ENCODE measurements at regions not wholly inside any gene's neighbourhood (a gene's known extent, or its start where the extent isn't known, plus 50 kb on each side); places are given as distances from the start of the nearest gene placed in this dataset.

DNA sequence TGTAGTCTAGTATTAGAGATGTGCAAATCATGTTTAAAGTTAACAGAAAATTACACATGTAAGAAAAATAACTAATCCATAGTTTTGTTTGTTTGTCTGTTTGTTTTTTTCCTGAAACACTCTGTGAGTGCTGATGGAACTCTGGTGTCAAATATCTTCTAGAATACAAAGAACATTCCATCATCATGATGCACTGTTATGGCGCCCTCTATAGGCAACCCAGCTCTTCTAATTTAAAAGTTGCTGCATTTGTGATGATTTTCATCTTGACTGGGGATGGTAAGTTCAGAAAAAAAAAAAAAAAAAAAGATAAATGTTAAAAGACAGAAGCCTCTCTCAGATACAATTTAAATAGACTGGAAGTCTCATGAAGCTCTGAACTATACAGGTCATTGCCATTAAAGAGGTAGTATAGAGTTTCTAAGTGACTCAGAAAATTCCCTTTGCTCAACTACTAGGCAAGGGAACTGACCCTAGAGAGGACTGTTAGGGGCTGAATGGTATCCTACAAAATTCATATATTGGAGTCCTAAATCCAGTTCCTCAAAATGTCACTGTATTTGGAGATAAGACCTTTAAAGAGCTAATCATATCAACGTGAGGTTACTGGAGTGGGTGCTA, 597.2 kb upstream of the ANO3 start:
- Histone ChIP-seq H3K27ac (no peak overlapping the region), H3K36me3 (no peaks in the 10 kb centered on the region), H3K4me3 (no peak overlapping the region), H3K27me3 (replicated peaks; ENCODE audit: insufficient read depth) (no peaks in the 10 kb centered on the region), H3K4me1 (replicated peaks) (no peaks in the 10 kb centered on the region), H3K9me3 (no peaks in the 10 kb centered on the region)
- no peak for DNase-seq (ENCODE audit: low spot score)
- TF ChIP-seq CTCF (IDR thresholded peaks at IDR 0.05) (no peak), POLR2A (IDR thresholded peaks at IDR 0.05) (no peak), POLR2AphosphoS5 (IDR thresholded peaks at IDR 0.05) (no peak)
- 18% methylated on average over 2 of the region's 2 CpGs for WGBS
- intact Hi-C loops (cut with DNase I), result no loop called here

DNA sequence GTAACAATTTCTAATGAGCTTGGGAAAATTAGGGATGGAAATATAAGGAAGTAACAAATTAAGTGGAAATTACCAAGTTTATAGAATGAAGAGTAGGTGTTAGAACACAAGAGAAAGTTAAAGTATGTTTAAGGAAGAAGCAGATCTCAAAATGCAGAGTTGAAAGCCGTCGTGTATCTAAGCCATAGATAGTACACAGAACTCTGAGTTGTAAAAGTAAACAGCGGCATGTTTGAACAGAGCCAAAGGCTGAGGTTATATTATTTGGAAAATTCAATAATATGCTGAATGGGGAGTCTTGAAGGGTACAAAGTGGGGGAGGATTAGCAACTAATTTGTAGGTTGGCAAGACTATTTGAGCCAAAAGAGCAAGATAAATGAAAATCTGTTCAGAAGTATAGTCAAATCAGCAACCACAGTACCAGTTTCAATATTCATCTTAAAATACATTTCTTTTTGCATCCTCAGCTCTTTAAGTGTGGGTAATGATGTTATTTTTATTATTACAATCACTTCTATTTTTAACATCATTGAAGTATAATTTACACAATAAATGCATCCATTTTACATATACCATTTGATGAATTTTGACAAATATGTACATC, 594.8 kb upstream of the ANO3 start:
- WGBS, result 34% methylated on average over 3 of the region's 3 CpGs
- no peaks in the 10 kb centered on the region for H3K9me3 ChIP-seq
- no peaks in the 10 kb centered on the region for H3K27me3 ChIP-seq (replicated peaks; ENCODE audit: insufficient read depth)
- DNase-seq (ENCODE audit: low spot score), result no peak
- no peak for TF ChIP-seq POLR2AphosphoS5 (IDR thresholded peaks at IDR 0.05)
- no peak for TF ChIP-seq CTCF (IDR thresholded peaks at IDR 0.05)
- TF ChIP-seq POLR2A (IDR thresholded peaks at IDR 0.05), result no peak
- intact Hi-C loops (cut with DNase I), result no loop called here
- H3K4me1 ChIP-seq (replicated peaks), result no peaks in the 10 kb centered on the region
- H3K36me3 ChIP-seq, result no peaks in the 10 kb centered on the region
- no peak overlapping the region for H3K4me3 ChIP-seq
- H3K27ac ChIP-seq, result no peak overlapping the region

GRCh38 chr11:25741886-25742285, 590.0 kb upstream of the ANO3 start:
- Histone ChIP-seq H3K27me3 (replicated peaks; ENCODE audit: insufficient read depth) (no peaks in the 10 kb centered on the region), H3K27ac (no peak overlapping the region), H3K36me3 (no peaks in the 10 kb centered on the region), H3K4me3 (no peak overlapping the region), H3K9me3 (no peaks in the 10 kb centered on the region), H3K4me1 (replicated peaks) (no peaks in the 10 kb centered on the region)
- WGBS, result 0% methylated on average over 1 of the region's 1 CpG
- no peak for DNase-seq (ENCODE audit: low spot score)
- intact Hi-C loops (cut with DNase I), result no loop called here
- TF ChIP-seq POLR2AphosphoS5 (IDR thresholded peaks at IDR 0.05), result no peak
- no peak for TF ChIP-seq CTCF (IDR thresholded peaks at IDR 0.05)
- TF ChIP-seq POLR2A (IDR thresholded peaks at IDR 0.05), result no peak

- no peaks in the 10 kb centered on the region for H3K27me3 ChIP-seq (replicated peaks; ENCODE audit: insufficient read depth)
- H3K4me1 ChIP-seq (replicated peaks), result no peaks in the 10 kb centered on the region
- no peak for DNase-seq (ENCODE audit: low spot score)
- no peak overlapping the region for H3K4me3 ChIP-seq
- H3K9me3 ChIP-seq, result no peaks in the 10 kb centered on the region
- TF ChIP-seq POLR2AphosphoS5 (IDR thresholded peaks at IDR 0.05), result no peak
- no peak for TF ChIP-seq CTCF (IDR thresholded peaks at IDR 0.05)
- TF ChIP-seq POLR2A (IDR thresholded peaks at IDR 0.05), result no peak
- intact Hi-C loops (cut with DNase I), result no loop called here
- H3K36me3 ChIP-seq, result no peaks in the 10 kb centered on the region
- no peak overlapping the region for H3K27ac ChIP-seq
Observed at GRCh38 chr11:25742800-25743199, 589.1 kb upstream of the ANO3 start.

DNA sequence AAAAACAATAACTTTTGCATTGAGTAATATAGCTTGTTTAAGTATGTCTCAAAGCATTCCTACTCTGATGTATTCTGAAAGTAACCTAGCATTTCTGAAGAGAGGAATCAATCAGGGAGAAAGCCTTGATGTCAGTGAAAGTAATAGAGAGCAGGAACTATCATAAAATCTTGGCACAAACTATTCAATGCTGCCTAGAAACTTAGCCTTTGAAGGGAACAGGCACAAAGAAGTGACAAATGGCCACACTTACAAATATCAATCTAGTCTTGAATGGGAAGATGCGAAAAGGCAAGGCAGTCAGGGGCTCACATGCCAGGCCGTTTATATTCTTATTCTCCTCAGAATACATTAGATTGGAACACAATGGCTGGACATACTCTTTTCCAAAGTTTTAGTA, 576.5 kb upstream of the ANO3 start:
- H3K4me1 ChIP-seq (replicated peaks), result no peaks in the 10 kb centered on the region
- no peak overlapping the region for H3K27ac ChIP-seq
- intact Hi-C loops (cut with DNase I), result no loop called here
- no peaks in the 10 kb centered on the region for H3K9me3 ChIP-seq
- H3K4me3 ChIP-seq, result no peak overlapping the region
- H3K27me3 ChIP-seq (replicated peaks; ENCODE audit: insufficient read depth), result no peaks in the 10 kb centered on the region
- no peak for DNase-seq (ENCODE audit: low spot score)
- no peaks in the 10 kb centered on the region for H3K36me3 ChIP-seq
- TF ChIP-seq POLR2AphosphoS5 (IDR thresholded peaks at IDR 0.05) (no peak), CTCF (IDR thresholded peaks at IDR 0.05) (no peak), POLR2A (IDR thresholded peaks at IDR 0.05) (no peak)
- WGBS, result 18% methylated on average over 2 of the region's 2 CpGs
